Stomach (tissue), 8 donors: ENCODE measurements at regions not wholly inside any gene's neighbourhood (a gene's known extent, or its start where the extent isn't known, plus 50 kb on each side); places are given as distances from the start of the nearest gene placed in this dataset.
"Not testable (repeated sequence)": the region's sequence is repeated elsewhere in the genome, so short reads cannot be mapped to it uniquely, and the experiment has no call there.

Experiments used
- DNase-seq, 2 donors: peaks; one replicate each; pipeline versions ENCODE4 v3.0.0 to v3.0.0-alpha.2; 2013 to 2019
- H3K27ac ChIP-seq, 5 donors: fragments of 200-600 bp in 4 of 5; sonication (generic) in 4 of 5; one replicate each; pipeline ENCODE4 v1.5.1; 2013 to 2019; ENCODE audit warnings: mild to moderate bottlenecking in 1 of 5, moderate library complexity in 1 of 5
- H3K27me3 ChIP-seq, 3 donors: fragments of 200-600 bp; sonication (generic); one replicate each; pipeline ENCODE4 v1.5.1; 2017 to 2019; ENCODE audit warnings: mixed run types in 1 of 3
- H3K36me3 ChIP-seq, 4 donors: fragments of 200-600 bp; sonication (generic); 1 replicate in 3 of 4; 2 replicates in 1 of 4; pipeline ENCODE4 v1.5.1; 2016 to 2019
- H3K4me1 ChIP-seq, 4 donors: fragments of 200-600 bp; sonication (generic); one replicate each; pipeline ENCODE4 v1.5.1; 2016 to 2019
- H3K4me3 ChIP-seq, 4 donors: fragments of 200-600 bp; sonication (generic) in 3 of 4; one replicate each; pipeline ENCODE4 v1.5.1; 2016 to 2019; ENCODE audit warnings: mild to moderate bottlenecking in 1 of 4
- H3K9me3 ChIP-seq, 4 donors: fragments of 200-600 bp; sonication (generic); one replicate each; pipeline ENCODE4 v1.5.1; 2016 to 2019
- EP300 ChIP-seq: sonication (generic); formaldehyde crosslinking; IDR thresholded peaks from one replicate; pipeline ENCODE4 v1.6.1; 2017; ENCODE audit warnings: antibody characterized with exemption
- POLR2A ChIP-seq, 4 donors: fragments of 450-650 bp; IDR thresholded peaks; one replicate each; pipeline ENCODE4 v1.6.1; 2016; ENCODE audit warnings: antibody characterized with exemption in 4 of 4, control low read depth in 2 of 4, mild to moderate bottlenecking in 1 of 4, moderate library complexity in 1 of 4
- POLR2AphosphoS5 ChIP-seq, 3 donors: sonication (generic); formaldehyde crosslinking; IDR thresholded peaks; one replicate each; pipeline ENCODE4 v1.6.1; 2016; ENCODE audit warnings: antibody characterized with exemption in 3 of 3
- WGBS, 5 donors: extraction: QIAGEN DNeasy Blood & Tissue Kit in 3 of 5; methylation state at CpG; one replicate each; pipeline versions ENCODE4 v1.1.5 to v1.1.7; 2013 to 2018; 5-methylcytosine and 5-hydroxymethylcytosine counted together
- intact Hi-C: fragments of 100-400 bp; cut with DNase I; formaldehyde crosslinking; loops from one replicate; pipeline ENCODE4 v1.15.1; 2023; ENCODE audit warnings: low total_unique reads
- TF ChIP-seq, protein P1 (sequence below), 7 experiments: fragments of 450-650 bp in 4 of 7; fragments of 200-600 bp in 3 of 7; sonication (generic) in 3 of 7; IDR thresholded peaks; one replicate each; pipeline ENCODE4 v1.5.1; 2016 to 2019; ENCODE audit warnings: antibody characterized with exemption in 7 of 7, control low read depth in 2 of 7, mild to moderate bottlenecking in 1 of 7
- donor health status: healthy with polysubstance abuse.
- donor health status: Bipolar disorder and iron deficiency.
- donor health status: healthy.

DNA sequence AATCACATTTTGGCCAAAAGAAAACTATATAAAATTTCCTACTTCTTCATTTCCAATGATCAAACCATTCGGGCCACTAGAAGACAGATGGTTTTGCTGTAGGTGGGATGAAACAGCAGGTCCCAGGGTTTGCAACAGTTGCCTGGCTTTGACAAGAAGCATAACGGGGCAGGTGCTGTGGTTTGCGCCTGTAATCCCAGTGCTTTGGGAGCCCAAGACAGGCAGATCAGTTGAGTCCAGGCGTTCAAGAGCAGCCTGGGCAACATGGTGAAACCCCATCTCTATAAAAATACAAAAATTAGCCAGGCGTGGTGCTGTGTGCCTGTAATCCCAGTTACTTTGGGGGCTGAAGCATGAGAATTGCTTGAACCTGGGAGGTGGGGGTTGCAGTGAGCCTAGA, 81.4 kb upstream of the XPO1 start:
- 90 to 95% (median 93%) methylated on average over 5 of the region's 5 CpGs for WGBS, 5 donors
- no peak for DNase-seq
- H3K27ac ChIP-seq, result no peak overlapping the region
- no peak for TF ChIP-seq EP300
- TF ChIP-seq POLR2AphosphoS5 (IDR thresholded peaks at IDR 0.05), result no peak
- no peak for TF ChIP-seq POLR2A (IDR thresholded peaks at IDR 0.05)
- TF ChIP-seq, protein P1, sequence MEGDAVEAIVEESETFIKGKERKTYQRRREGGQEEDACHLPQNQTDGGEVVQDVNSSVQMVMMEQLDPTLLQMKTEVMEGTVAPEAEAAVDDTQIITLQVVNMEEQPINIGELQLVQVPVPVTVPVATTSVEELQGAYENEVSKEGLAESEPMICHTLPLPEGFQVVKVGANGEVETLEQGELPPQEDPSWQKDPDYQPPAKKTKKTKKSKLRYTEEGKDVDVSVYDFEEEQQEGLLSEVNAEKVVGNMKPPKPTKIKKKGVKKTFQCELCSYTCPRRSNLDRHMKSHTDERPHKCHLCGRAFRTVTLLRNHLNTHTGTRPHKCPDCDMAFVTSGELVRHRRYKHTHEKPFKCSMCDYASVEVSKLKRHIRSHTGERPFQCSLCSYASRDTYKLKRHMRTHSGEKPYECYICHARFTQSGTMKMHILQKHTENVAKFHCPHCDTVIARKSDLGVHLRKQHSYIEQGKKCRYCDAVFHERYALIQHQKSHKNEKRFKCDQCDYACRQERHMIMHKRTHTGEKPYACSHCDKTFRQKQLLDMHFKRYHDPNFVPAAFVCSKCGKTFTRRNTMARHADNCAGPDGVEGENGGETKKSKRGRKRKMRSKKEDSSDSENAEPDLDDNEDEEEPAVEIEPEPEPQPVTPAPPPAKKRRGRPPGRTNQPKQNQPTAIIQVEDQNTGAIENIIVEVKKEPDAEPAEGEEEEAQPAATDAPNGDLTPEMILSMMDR (IDR thresholded peaks at IDR 0.05), result no peak
- intact Hi-C loops, result no loop called here
- H3K9me3 ChIP-seq, result no peaks in the 10 kb centered on the region
- no peaks in the 10 kb centered on the region for H3K4me1 ChIP-seq
- no peaks in the 10 kb centered on the region for H3K27me3 ChIP-seq
- H3K36me3 ChIP-seq, result no peaks in the 10 kb centered on the region
- H3K4me3 ChIP-seq, result no peak overlapping the region

DNA sequence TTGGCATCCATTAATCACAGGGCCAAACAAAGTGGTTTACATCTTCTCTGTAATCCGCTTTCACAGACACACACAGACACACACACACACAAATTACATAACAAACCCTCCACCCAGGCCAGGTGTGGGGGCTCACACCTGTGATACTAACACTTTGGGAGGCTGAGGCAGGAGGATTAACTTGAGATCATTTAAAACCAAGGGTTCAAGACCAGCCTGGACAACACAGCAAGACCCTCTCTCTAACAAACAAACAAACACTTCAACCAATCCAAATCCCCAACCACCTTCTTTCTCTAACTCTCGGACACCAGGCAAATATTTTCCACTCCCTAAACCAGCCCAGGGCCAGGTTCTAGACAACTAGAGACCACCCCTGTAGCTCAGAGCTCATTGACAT, 79.5 kb upstream of the XPO1 start:
- Histone ChIP-seq H3K27ac (no peak overlapping the region), H3K4me1 (no peaks in the 10 kb centered on the region), H3K36me3 (no peaks in the 10 kb centered on the region), H3K9me3 (no peaks in the 10 kb centered on the region), H3K27me3 (no peaks in the 10 kb centered on the region), H3K4me3 (no peak overlapping the region)
- intact Hi-C loops, result no loop called here
- no peak for DNase-seq
- WGBS, 5 donors, result 77 to 95% (median 78%) methylated on average over 2 of the region's 2 CpGs
- no peak for TF ChIP-seq POLR2AphosphoS5 (IDR thresholded peaks at IDR 0.05)
- TF ChIP-seq EP300, result no peak
- TF ChIP-seq, protein P1 (IDR thresholded peaks at IDR 0.05), result no peak
- no peak for TF ChIP-seq POLR2A (IDR thresholded peaks at IDR 0.05)

DNA sequence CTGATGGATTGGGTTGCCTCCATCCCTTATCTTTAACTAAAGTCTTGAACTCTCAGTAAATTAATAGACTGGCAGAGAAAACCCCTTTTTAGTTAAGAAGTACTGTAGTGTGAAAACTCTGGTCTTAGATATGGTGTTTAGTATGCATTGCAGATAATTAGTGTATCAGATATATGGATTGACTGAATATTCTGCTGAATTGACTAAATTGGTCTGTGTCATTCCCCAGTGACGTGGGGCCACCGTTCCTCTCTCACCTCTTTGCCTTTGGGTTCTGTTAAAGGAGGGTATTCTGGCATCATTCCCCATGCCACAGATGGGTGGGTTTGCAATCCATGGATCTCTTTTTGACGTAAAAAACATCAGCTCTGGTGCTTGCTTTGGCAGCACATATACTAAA, 67.1 kb upstream of the XPO1 start:
- Histone ChIP-seq H3K36me3 (no peaks in the 10 kb centered on the region), H3K27me3 (no peaks in the 10 kb centered on the region), H3K9me3 (no peaks in the 10 kb centered on the region), H3K4me3 (no peak overlapping the region), H3K27ac (no peak overlapping the region), H3K4me1 (no peaks in the 10 kb centered on the region)
- DNase-seq, result no peak
- 91 to 100% (median 93%) methylated on average over 3 of the region's 3 CpGs for WGBS, 5 donors
- intact Hi-C loops, result no loop called here
- TF ChIP-seq POLR2AphosphoS5 (IDR thresholded peaks at IDR 0.05) (no peak), POLR2A (IDR thresholded peaks at IDR 0.05) (no peak), EP300 (no peak)
- TF ChIP-seq, protein P1 (IDR thresholded peaks at IDR 0.05), result no peak

DNA sequence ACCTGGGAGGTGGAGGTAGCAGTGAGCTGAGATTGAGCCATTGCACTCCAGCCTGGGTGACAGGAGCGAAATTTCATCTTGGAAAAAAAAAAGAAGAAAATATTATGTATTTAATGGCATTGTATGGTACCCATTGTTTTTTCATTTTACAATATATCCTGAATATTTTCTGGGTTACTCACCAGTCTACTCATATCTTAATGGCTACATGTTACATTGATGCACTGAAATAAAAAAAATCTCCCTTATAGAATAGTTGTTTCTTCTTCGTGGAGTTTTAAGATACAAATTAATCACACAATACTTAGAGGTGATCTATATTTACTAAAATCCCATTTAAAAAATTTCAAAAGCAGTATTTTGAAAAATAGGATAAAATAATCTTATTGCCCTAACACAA, 66.3 kb upstream of the XPO1 start:
- intact Hi-C loops, result no loop called here
- Histone ChIP-seq H3K4me3 (no peak overlapping the region), H3K4me1 (no peaks in the 10 kb centered on the region), H3K36me3 (no peaks in the 10 kb centered on the region), H3K27me3 (no peaks in the 10 kb centered on the region), H3K27ac (no peak overlapping the region), H3K9me3 (no peaks in the 10 kb centered on the region)
- TF ChIP-seq POLR2AphosphoS5 (IDR thresholded peaks at IDR 0.05) (no peak), EP300 (no peak), POLR2A (IDR thresholded peaks at IDR 0.05) (no peak)
- TF ChIP-seq, protein P1 (IDR thresholded peaks at IDR 0.05), result no peak
- WGBS, 5 donors, result 82 to 90% (median 89%) methylated on average over 2 of the region's 2 CpGs
- no peak for DNase-seq

DNA sequence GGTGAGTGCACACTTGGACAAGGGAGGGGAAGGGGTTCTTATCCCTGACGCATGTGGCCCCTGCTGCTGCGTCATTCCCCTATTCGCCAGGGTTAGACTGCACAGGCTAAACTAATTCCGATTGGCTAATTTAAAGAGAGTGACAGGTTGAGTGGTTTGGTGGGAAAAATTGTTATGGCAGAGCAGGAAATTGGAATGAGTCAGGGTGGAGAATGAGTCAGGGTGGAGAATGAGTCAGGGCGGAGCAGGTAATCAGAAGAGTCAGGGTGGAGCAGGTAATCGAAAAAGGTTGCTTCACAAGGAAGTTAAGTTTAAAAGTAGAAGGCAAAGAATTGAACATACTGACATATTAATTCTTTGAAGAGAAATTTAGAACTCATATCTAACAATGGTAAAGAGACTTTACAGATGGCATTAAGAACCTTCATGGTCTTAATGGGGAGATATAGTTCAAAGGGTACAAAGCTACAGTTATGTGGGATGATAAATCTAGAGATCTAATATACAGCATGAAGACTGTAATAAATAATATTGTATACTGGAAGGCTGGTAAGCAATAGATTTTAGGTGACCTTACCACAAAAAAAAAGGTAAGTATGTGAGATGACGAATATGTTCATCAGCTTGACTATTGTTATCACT, 60.5 kb upstream of the XPO1 start:
- H3K27ac ChIP-seq, H3K9me3 ChIP-seq, H3K4me1 ChIP-seq, H3K27me3 ChIP-seq, intact Hi-C loops, H3K4me3 ChIP-seq, H3K36me3 ChIP-seq: not testable (repeated sequence)
- WGBS, 5 donors, result 82 to 87% (median 84%) methylated on average over 7 of the region's 7 CpGs
- peak in 1 of 2 donors; percentile 24 for DNase-seq
